Stimulated activated effector memory CD8-positive, alpha-beta T cell treated with anti-CD3 and anti-CD28 coated beads, Interleukin-12 subunit alpha, Interleukin-12 subunit beta, amount 100 ng/mL, for 72 hours (primary cell): ENCODE measurements at regions not wholly inside any gene's neighbourhood (a gene's known extent, or its start where the extent isn't known, plus 50 kb on each side); places are given as distances from the start of the nearest gene placed in this dataset.
"Not testable (repeated sequence)": the region's sequence is repeated elsewhere in the genome, so short reads cannot be mapped to it uniquely, and the experiment has no call there.

Source experiments
- ATAC-seq: fragments of 150-1000 bp; cut with Tn5 transposase; 2 replicates; pipeline ENCODE4 v1.10.0; 2021
- DNase-seq, 2 donors: peaks; one replicate each; pipeline ENCODE4 v3.0.0; 2021 to 2022; ENCODE audit warnings: low spot score in 2 of 2
- H3K27ac Mint-ChIP-seq: one replicate; pipeline ENCODE4 v1.8.0; 2022; ENCODE audit warnings: mild to moderate bottlenecking, mixed read lengths
- H3K36me3 Mint-ChIP-seq: one replicate; pipeline ENCODE4 v1.8.0; 2022; ENCODE audit warnings: mild to moderate bottlenecking, mixed read lengths
- H3K4me1 Mint-ChIP-seq: one replicate; pipeline ENCODE4 v1.8.0; 2022; ENCODE audit warnings: mixed read lengths
- H3K4me3 Mint-ChIP-seq: one replicate; pipeline ENCODE4 v1.8.0; 2022; ENCODE audit warnings: mild to moderate bottlenecking, mixed read lengths
- H3K9me3 Mint-ChIP-seq: one replicate; pipeline ENCODE4 v1.8.0; 2022; ENCODE audit warnings: mixed read lengths

DNA sequence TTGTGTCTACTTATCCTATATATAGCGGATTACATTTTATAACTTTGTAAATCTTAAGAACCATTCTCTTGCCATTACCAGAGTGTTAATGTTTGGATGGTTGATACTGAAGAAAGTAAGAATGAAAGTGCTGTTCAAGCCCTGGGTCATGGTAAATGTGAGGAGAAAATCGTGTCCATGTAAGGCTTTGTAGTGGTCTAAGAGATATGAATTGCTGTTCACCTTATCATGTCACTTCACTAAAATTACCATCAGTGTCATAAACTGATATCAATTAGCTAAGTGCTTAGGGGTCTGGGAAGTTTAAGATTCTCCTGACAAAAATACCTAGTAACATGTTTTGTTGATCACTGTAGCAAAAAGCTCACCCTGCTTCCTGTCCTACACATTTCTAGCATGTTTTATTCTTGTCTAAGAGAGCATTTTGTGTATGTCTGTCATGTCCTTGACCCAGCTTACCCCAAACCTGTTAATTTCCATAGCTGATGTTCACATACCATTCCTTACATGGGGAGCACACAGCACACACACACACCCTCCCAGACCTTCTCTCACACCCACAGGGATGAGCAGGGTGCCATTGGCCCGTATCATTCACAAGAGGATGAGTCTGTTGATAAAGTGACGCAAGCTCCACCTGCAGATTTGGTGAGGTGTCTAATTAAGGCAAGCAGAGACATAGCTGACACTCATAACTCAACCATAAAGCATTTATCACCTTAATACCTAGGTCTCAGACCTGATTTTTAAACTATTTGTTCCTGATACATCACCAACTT, 125.1 kb upstream of the PAM start:
- DNase-seq: no peak
- no peak overlapping the region for H3K27ac Mint-ChIP-seq
- H3K4me1 Mint-ChIP-seq: no peaks in the 10 kb centered on the region
- H3K4me3 Mint-ChIP-seq: no peak overlapping the region
- H3K9me3 Mint-ChIP-seq: peaks cover 4% of the 10 kb centered on the region
- no peaks in the 10 kb centered on the region for H3K36me3 Mint-ChIP-seq
- ATAC-seq: no peak

DNA sequence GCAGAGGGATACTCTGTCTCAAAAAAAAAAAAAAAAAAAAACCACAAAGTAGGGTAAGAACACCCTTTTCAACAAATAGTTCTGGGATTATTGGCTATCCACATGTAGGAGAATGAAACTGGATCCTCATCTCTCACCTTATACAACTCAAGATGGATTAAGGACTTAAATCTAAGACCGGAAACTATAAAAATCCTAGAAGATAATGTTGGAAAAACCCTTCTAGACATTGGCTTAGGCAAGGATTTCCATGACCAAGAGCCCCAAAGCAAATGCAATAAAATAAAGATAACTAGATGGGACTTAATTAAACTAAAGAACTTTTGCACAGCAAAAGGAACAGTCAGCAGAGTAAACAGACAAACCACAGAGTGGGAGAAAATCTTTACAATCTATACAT, 119.7 kb upstream of the PAM start:
- not testable (repeated sequence) for H3K27ac Mint-ChIP-seq, H3K4me1 Mint-ChIP-seq, DNase-seq, H3K9me3 Mint-ChIP-seq, H3K4me3 Mint-ChIP-seq, ATAC-seq, H3K36me3 Mint-ChIP-seq

- ATAC-seq (no peak), DNase-seq (no peak)
- Mint-ChIP-seq H3K4me1 (no peaks in the 10 kb centered on the region), H3K9me3 (peaks cover 5% of the 10 kb centered on the region), H3K36me3 (no peaks in the 10 kb centered on the region), H3K27ac (no peak overlapping the region), H3K4me3 (no peak overlapping the region)
Measured at GRCh38 chr5:102638316-102638715, 116.8 kb upstream of the PAM start.

DNA sequence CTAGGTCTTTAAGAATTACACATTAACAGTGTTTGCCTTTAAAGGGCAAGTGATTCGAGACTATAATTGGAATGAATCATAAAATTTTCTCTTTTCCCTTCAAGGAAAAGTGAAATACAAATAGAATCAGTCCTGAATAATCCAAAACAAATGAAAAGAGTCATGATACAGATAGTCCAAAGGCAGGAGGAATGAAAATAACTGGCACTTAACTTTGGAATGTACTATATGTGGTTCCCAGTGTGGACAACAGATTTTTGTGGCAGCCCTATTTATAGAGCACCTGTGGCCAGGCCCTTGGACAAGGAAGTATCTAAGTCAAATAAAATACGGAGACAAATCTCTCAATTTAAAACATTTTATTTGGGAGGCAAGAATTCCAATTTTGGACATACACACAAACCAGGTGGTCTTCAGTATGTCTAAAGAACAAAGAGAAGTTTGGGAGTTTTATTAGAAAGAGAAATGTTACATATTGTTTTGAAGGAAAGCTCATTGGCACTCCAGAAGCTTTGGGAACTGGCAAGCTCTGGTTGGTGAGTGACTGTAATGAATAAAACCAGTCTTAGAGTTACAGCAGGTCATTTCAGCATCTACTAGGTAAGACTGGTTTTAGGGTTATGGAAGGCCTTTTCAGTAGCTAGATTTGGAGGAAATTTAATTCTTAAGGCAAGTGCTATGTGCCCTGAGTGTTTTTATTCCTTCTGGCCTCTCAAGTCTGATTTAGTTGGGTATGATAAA, 116.0 kb upstream of the PAM start:
- no peak for ATAC-seq

DNA sequence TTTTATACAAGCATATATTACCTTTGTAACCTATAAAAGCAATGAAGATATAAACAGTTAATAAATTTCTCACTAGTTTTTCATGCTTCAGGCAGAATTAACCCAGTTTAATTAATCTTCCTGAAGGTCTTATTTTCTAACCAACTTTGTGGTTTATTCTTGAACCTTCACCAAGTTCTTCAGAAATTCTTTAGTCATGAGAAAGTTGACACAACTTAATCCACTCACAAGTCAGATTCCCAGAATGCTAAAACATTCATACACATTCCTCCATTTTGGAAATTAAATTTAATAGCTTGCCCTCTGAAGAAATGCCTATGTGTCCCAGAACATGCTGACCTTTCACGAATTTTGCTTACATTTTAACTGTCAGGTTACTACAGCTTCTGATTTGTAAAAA, 105.4 kb upstream of the PAM start:
- Mint-ChIP-seq H3K9me3 (no peaks in the 10 kb centered on the region), H3K36me3 (no peaks in the 10 kb centered on the region), H3K27ac (no peak overlapping the region), H3K4me1 (no peaks in the 10 kb centered on the region), H3K4me3 (no peak overlapping the region)
- DNase-seq: no peak
- no peak for ATAC-seq

More for the DNA sequence above, 116.0 kb upstream of the PAM start:
- Mint-ChIP-seq H3K4me1 (no peaks in the 10 kb centered on the region), H3K36me3 (no peaks in the 10 kb centered on the region), H3K4me3 (no peak overlapping the region), H3K9me3 (peaks cover 7% of the 10 kb centered on the region), H3K27ac (no peak overlapping the region)
- no peak for DNase-seq

- no peak overlapping the region for H3K27ac Mint-ChIP-seq
- no peak for ATAC-seq
- H3K4me1 Mint-ChIP-seq: no peaks in the 10 kb centered on the region
Measured at GRCh38 chr5:102651466-102651865, 103.6 kb upstream of the PAM start.

DNA sequence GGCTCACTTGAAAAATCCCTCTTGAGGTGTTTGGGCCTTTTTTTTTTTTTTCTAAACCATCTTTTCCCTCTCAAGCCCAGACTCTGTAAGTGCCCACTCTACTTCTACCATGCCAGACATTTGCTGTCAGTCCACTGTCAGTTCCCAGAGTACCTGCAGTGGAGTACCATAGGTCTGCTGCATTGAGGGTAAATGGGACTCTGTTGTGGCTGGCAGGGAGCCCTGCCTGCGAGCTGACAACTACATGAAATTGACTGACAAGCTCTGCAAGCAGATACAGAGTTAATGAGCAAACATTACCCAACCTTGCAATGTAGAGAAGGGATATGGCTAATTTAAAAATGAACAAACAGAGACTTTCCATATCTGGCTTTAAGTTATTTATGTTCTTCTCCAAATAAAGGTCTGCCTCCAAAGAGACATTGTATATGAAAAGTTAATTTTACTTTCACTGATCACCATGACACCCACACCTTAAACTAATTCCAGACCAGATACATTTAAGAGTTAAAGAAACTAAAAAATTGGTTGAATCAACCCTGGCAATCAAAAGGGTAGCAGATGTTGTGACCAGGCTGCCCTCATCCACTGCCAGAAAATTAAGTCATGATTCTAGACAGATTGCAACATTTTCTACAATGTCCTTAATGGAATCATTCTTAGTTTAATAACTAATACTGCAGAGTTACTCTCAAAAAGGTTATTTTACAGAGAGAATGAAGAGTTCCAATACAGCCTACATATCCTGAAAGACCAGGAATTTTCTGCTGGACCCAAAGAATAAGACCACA, 100.4 kb upstream of the PAM start:
- ATAC-seq: no peak
- Mint-ChIP-seq H3K4me1 (no peaks in the 10 kb centered on the region), H3K9me3 (no peaks in the 10 kb centered on the region), H3K27ac (no peak overlapping the region), H3K36me3 (no peaks in the 10 kb centered on the region), H3K4me3 (no peak overlapping the region)
- DNase-seq: no peak

More at GRCh38 chr5:102651466-102651865, 103.6 kb upstream of the PAM start:
- H3K9me3 Mint-ChIP-seq: no peaks in the 10 kb centered on the region
- no peaks in the 10 kb centered on the region for H3K36me3 Mint-ChIP-seq
- DNase-seq: no peak
- no peak overlapping the region for H3K4me3 Mint-ChIP-seq

GRCh38 chr5:102659151-102659550, 96.0 kb upstream of the PAM start:
- Mint-ChIP-seq H3K9me3 (no peaks in the 10 kb centered on the region), H3K4me1 (no peaks in the 10 kb centered on the region), H3K4me3 (no peak overlapping the region)

DNA sequence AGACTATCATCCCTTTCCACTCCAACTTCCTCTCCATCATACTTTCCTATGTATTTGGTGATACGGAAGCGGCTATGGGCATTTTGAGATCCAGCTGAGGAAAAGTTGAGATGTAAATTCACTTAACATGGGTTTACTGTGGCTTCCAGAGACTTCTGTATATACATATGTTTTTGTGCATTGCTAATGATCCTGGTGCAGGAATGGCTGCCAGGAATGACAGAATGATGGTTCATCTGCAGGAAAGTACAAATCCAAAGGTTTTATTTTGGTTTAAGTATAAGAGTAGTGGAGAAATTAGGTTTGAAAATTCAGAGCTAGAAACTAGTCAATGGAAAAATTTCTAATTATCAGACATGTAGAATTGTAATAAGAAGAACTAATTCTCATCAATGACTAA, 95.0 kb upstream of the PAM start:
- DNase-seq: no peak
- no peaks in the 10 kb centered on the region for H3K36me3 Mint-ChIP-seq
- no peaks in the 10 kb centered on the region for H3K9me3 Mint-ChIP-seq
- H3K4me3 Mint-ChIP-seq: no peak overlapping the region
- no peak overlapping the region for H3K27ac Mint-ChIP-seq
- H3K4me1 Mint-ChIP-seq: no peaks in the 10 kb centered on the region
- ATAC-seq: no peak

More at GRCh38 chr5:102659151-102659550, 96.0 kb upstream of the PAM start:
- no peak for ATAC-seq
- H3K27ac Mint-ChIP-seq: no peak overlapping the region
- no peak for DNase-seq
- no peaks in the 10 kb centered on the region for H3K36me3 Mint-ChIP-seq

DNA sequence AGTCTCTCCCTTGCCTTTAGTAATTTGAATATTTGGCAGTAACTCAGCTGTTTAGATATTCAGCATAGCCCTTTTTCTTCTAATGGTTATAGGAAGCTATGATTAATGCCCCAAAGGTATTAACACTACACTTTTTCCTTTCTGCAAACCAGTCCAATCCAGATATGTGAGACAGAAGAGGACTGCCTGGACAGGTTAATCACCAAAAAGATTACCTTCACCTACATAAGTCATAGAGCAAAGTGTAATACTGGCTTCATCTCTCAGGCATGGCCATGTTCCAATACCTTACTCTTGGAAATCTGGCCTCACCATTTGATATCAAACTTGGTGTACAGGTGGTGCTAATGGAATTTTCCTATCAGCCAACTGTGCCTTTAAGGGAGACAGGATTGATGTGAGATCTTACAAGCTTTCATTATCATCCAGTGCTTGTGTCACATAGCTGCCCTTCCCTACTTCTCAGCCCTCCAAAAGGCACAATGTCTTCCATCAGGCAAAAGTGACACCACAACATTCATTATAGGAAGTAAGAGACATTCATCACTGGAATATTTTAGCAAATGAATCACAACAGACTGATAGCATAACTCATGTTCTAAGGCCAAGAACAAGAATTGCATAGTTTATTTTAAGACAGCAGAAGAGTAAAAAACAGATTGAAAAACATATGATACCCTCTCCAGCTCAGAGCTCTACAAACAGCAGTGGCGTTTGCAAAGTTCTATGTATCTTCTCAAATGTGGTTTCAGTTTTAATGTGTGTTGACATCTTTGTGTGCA, 91.2 kb upstream of the PAM start:
- no peak for DNase-seq
- no peak for ATAC-seq
- Mint-ChIP-seq H3K4me1 (no peaks in the 10 kb centered on the region), H3K4me3 (no peak overlapping the region), H3K27ac (no peak overlapping the region), H3K36me3 (no peaks in the 10 kb centered on the region), H3K9me3 (no peaks in the 10 kb centered on the region)

DNA sequence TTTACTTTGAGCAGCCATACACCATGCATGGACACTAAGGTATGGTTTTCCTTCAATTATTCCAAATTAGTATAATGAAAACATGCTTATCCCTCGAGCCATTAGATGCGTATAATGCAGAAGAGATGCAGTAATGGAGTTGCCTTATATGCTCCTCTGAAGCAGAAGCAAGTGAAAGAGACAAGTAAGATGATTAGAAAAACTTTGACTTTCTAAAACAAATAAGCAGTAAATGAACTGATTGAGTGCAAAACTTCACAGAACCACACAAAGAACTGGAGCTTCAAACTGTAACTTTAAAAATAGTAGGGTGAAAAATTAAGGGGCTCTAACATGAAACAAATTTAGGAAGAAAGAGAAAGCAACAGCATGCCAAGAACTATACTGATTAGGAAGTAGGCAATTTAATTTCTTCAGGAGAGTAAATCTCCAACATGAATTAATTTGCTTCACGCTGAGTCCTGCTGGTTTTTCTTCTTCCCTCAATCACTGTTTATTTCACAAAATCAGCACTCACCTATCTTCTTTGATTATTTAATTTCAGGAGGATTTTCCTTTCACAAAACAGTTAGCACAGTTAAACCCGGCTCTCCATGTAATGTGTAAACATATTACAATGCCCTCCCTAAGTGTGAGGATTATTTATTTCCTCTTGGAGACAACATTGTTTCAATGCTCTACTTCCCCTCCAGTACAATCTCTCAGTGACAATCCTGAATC, 90.3 kb upstream of the PAM start:
- no peak for ATAC-seq
- no peak for DNase-seq
- no peaks in the 10 kb centered on the region for H3K36me3 Mint-ChIP-seq
- no peak overlapping the region for H3K27ac Mint-ChIP-seq
- no peaks in the 10 kb centered on the region for H3K9me3 Mint-ChIP-seq
- H3K4me3 Mint-ChIP-seq: no peak overlapping the region
- no peaks in the 10 kb centered on the region for H3K4me1 Mint-ChIP-seq

DNA sequence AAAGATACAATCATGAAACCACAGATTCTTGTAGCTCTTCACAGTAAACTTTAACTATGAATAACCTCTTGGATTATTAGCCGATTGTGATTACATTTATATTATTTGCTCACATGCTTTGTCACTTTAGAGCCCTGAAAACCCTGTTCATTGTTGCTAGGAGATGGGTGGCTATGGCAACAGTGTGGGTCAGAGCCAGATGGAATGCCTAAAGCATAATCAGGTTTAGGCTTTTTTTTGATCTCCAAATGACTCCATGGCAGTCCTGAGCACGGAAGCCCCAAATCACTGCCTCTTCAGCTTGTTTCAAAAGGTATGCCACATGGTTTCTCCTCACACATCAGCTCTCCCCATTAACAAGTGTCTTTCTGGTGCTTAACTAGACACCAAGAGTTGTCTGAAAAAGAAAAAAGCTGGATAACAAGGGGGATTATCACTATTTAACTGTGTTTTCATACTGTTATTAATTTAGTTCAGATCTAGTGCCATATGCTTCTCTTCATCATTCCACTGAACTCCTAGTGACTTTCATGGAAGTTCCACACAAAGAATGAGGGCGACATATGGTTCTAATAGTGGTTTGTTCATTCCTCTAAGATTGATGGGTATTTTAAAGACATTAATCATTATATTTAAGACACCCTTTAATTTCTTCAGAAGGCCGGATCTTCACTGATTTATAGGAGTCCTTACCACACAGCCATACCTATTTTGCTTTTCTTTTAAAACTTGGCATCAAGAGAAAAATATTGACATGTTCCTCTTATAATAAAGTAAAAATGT, 88.8 kb upstream of the PAM start:
- Mint-ChIP-seq H3K27ac (no peak overlapping the region), H3K9me3 (no peaks in the 10 kb centered on the region), H3K36me3 (no peaks in the 10 kb centered on the region), H3K4me1 (no peaks in the 10 kb centered on the region), H3K4me3 (no peak overlapping the region)
- no peak for DNase-seq
- no peak for ATAC-seq

- no peak overlapping the region for H3K4me3 Mint-ChIP-seq
- no peaks in the 10 kb centered on the region for H3K9me3 Mint-ChIP-seq
- DNase-seq: no peak
- ATAC-seq: no peak
- no peaks in the 10 kb centered on the region for H3K4me1 Mint-ChIP-seq
- no peaks in the 10 kb centered on the region for H3K36me3 Mint-ChIP-seq
- H3K27ac Mint-ChIP-seq: no peak overlapping the region
Measured at GRCh38 chr5:102668220-102668932, 86.7 kb upstream of the PAM start.
